Panc1 (cell line): ENCODE measurements at regions not wholly inside any gene's neighbourhood (a gene's known extent, or its start where the extent isn't known, plus 50 kb on each side); places are given as distances from the start of the nearest gene placed in this dataset.

Experiments used
- POLR2AphosphoS5 ChIP-seq: IDR thresholded peaks from 2 replicates; pipeline ENCODE4 v1.6.1; 2012; ENCODE audit warnings: mild to moderate bottlenecking, low read depth, low read length, moderate library complexity
- SIN3A ChIP-seq: IDR thresholded peaks from 2 replicates; pipeline ENCODE4 v1.6.1; 2012; ENCODE audit warnings: low read depth, mild to moderate bottlenecking, low read length, moderate library complexity, borderline replicate concordance; ENCODE audit not compliant: insufficient read depth
- TCF7L2 ChIP-seq: IDR thresholded peaks from 2 replicates; pipeline ENCODE4 v1.6.1; 2011; ENCODE audit warnings: mild to moderate bottlenecking, low read depth, low read length, inconsistent platforms
- TF ChIP-seq, protein P1 (sequence below): fragments of 450-650 bp; IDR thresholded peaks from 2 replicates; pipeline ENCODE4 v1.5.1; 2017; ENCODE audit warnings: mild to moderate bottlenecking
- TF ChIP-seq, protein P2 (sequence below), 2 experiments: IDR thresholded peaks; 2 replicates each; pipeline ENCODE4 v1.6.1; 2011 to 2012; ENCODE audit warnings: low read depth in 2 of 2, control low read depth in 1 of 2, low read length in 1 of 2, mild to moderate bottlenecking in 1 of 2, moderate library complexity in 1 of 2; ENCODE audit not compliant: insufficient read depth in 1 of 2

DNA sequence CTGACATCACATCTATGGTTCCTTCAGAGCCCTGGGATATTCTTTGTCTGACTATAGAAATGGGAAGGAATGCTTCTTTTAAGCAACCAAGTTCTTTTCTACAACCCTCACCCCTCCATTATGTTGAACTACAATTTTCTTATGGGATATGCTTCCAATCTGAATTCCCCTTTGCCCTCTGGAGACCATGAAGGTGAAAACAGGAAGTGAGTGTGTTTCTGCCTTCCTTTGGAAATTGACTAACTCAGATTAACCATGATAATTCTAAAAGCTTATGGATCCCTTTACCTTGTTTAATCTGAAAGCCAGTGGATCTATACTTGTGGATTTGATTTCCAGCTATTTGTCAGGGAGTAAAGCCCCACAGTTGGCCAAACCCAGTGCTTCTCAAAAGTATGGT lies 90.8 kb upstream of the SERTM1 start:
- TF ChIP-seq, protein P1, sequence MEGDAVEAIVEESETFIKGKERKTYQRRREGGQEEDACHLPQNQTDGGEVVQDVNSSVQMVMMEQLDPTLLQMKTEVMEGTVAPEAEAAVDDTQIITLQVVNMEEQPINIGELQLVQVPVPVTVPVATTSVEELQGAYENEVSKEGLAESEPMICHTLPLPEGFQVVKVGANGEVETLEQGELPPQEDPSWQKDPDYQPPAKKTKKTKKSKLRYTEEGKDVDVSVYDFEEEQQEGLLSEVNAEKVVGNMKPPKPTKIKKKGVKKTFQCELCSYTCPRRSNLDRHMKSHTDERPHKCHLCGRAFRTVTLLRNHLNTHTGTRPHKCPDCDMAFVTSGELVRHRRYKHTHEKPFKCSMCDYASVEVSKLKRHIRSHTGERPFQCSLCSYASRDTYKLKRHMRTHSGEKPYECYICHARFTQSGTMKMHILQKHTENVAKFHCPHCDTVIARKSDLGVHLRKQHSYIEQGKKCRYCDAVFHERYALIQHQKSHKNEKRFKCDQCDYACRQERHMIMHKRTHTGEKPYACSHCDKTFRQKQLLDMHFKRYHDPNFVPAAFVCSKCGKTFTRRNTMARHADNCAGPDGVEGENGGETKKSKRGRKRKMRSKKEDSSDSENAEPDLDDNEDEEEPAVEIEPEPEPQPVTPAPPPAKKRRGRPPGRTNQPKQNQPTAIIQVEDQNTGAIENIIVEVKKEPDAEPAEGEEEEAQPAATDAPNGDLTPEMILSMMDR: no peak
- no peak for TF ChIP-seq SIN3A
- TF ChIP-seq POLR2AphosphoS5: no peak
- TF ChIP-seq, protein P2, sequence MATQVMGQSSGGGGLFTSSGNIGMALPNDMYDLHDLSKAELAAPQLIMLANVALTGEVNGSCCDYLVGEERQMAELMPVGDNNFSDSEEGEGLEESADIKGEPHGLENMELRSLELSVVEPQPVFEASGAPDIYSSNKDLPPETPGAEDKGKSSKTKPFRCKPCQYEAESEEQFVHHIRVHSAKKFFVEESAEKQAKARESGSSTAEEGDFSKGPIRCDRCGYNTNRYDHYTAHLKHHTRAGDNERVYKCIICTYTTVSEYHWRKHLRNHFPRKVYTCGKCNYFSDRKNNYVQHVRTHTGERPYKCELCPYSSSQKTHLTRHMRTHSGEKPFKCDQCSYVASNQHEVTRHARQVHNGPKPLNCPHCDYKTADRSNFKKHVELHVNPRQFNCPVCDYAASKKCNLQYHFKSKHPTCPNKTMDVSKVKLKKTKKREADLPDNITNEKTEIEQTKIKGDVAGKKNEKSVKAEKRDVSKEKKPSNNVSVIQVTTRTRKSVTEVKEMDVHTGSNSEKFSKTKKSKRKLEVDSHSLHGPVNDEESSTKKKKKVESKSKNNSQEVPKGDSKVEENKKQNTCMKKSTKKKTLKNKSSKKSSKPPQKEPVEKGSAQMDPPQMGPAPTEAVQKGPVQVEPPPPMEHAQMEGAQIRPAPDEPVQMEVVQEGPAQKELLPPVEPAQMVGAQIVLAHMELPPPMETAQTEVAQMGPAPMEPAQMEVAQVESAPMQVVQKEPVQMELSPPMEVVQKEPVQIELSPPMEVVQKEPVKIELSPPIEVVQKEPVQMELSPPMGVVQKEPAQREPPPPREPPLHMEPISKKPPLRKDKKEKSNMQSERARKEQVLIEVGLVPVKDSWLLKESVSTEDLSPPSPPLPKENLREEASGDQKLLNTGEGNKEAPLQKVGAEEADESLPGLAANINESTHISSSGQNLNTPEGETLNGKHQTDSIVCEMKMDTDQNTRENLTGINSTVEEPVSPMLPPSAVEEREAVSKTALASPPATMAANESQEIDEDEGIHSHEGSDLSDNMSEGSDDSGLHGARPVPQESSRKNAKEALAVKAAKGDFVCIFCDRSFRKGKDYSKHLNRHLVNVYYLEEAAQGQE (IDR thresholded peaks at IDR 0.05; ENCODE audit: insufficient read depth in 1 of 2, low read depth in 2 of 2, low read length in 1 of 2): no peak
- TF ChIP-seq TCF7L2: no peak
